GM18951 (cell line): ENCODE measurements at regions not wholly inside any gene's neighbourhood (a gene's known extent, or its start where the extent isn't known, plus 50 kb on each side); places are given as distances from the start of the nearest gene placed in this dataset.
"Not testable (repeated sequence)": the region's sequence is repeated elsewhere in the genome, so short reads cannot be mapped to it uniquely, and the experiment has no call there.

Source experiments
- POLR2A ChIP-seq: IDR thresholded peaks from 4 replicates; pipeline ENCODE4 v1.6.1; 2011; ENCODE audit warnings: mild to moderate bottlenecking; ENCODE audit not compliant: insufficient read length, insufficient read depth; ENCODE audit errors: extremely low read depth
- in situ Hi-C: fragments of 300-500 bp; cut with MboI; formaldehyde crosslinking; loops from one replicate; pipeline ENCODE4 v1.12.0; 2022; ENCODE audit warnings: low sequenced_read_pairs, mixed read lengths, inconsistent platforms; ENCODE audit not compliant: unreplicated experiment

DNA sequence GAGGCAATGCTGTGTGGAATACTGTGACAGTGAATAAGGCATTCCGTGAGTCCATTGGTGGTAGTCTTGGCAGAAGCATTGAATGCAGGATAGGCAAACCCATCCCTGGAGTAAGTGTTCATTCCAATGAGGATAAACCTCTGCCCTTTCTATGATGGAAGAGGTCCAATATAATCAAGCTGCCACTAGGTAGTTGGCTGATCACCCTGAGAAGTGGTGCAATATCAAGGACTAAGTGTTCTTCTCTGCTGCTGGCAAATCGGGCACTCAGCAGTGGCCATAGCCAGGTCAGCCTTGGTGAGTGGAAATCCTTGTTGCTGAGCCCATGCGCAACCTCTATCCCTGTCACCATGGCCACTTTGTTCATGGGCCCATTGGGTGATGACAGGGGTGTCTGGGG lies 70.1 kb downstream of the FBXO4 start:
- no peak for TF ChIP-seq POLR2A
- in situ Hi-C loops = no loop called here

DNA sequence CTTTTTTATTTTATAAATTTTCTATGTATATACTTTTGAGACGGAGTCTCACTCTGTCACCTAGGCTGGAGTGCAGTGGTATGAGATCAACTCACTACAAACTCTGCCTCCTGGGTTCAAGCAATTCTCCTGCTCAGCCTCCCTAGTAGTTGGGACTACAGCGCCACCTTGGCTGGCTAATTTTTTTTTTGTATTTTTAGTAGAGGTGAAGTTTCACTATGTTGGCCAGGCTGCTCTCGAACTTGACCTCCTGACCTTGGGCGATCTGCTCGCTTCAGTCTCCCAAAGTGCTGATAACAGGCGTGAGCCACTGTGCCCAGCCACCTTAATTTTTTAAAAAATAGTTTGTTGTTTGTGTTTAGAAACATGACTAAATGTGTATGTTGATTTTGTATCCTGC lies 76.6 kb downstream of the FBXO4 start:
- no peak for TF ChIP-seq POLR2A
- in situ Hi-C loops = no loop called here

- in situ Hi-C loops = not testable (repeated sequence)
These were observed 78.8 kb downstream of the FBXO4 start for GRCh38 chr5:42003852-42004251.

DNA sequence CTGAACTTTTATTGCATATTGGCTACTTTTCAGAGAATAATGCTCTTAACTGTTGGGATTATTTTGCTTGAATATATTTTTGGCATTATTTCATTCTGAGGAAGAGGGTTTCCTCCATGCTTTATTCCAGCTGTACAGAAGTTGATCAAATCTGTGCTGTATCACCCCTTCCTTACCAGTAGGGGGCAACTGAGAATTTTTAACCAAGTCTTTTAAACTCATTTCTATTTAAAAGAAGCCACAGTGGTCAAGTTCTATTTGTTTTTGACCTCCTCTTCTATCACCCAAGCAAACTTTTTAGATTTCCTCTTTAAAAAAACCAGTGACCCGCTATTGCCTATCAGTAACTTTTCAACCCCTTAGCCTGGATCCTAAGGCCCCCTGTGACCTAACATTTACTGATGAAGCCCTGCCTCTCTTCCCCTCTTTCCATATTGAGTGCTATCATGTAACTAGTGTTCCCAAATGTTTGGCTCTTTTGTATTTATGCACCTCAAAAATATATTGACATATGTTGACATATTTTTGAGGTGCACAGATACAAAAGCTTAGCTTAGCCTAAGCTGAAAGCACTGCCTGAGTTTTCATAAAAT lies 80.6 kb downstream of the FBXO4 start:
- in situ Hi-C loops = no loop called here
- TF ChIP-seq POLR2A = no peak

- no peak for TF ChIP-seq POLR2A
- in situ Hi-C loops = no loop called here
These were observed 88.5 kb downstream of the FBXO4 start for GRCh38 chr5:42013561-42013960.

GRCh38 chr5:42015254-42015653 lies 90.2 kb downstream of the FBXO4 start:
- in situ Hi-C loops = no loop called here

DNA sequence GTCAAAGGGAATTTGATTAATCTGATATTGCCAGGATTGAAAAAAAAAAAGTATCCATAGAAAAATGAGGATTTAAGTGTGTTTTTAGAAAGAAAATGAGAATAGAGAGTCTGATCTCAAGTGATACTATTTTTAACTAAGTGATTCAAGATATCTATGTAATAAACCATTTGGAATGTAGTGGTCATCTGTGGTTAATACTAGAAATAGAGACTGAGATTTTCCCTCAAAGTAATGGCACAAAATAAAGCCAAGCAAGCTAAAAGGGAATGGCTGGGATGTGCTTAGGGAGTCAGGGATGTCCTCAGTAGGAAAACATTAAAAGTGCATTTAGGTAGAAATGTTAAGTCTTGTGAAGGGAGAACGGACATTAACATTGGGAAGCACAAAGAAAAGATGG lies 90.6 kb downstream of the FBXO4 start:
- no peak for TF ChIP-seq POLR2A
- in situ Hi-C loops = no loop called here

More at GRCh38 chr5:42015254-42015653, 90.2 kb downstream of the FBXO4 start:
- TF ChIP-seq POLR2A = no peak

GRCh38 chr5:42020788-42021530 lies 95.9 kb downstream of the FBXO4 start:
- TF ChIP-seq POLR2A = no peak
- in situ Hi-C loops = no loop called here

DNA sequence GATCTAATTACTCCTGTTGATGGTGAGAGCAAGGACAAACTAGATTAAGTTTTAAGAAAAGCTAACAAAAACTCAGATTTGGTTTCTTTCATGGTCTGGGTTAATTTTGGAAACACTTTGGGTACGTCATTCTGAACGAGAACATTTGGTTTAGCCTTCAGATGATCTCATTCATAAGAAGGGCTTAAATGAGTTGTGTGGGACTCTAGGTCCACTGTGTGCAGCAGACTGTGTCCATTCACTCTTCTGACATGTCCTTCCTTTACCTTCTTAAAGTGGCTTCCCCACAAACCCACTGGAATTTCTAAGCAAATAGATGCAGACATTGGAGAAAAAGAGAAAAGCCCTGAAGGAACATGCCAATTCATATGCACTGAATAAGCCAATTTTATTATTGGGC lies 96.8 kb downstream of the FBXO4 start:
- no peak for TF ChIP-seq POLR2A
- in situ Hi-C loops = no loop called here

DNA sequence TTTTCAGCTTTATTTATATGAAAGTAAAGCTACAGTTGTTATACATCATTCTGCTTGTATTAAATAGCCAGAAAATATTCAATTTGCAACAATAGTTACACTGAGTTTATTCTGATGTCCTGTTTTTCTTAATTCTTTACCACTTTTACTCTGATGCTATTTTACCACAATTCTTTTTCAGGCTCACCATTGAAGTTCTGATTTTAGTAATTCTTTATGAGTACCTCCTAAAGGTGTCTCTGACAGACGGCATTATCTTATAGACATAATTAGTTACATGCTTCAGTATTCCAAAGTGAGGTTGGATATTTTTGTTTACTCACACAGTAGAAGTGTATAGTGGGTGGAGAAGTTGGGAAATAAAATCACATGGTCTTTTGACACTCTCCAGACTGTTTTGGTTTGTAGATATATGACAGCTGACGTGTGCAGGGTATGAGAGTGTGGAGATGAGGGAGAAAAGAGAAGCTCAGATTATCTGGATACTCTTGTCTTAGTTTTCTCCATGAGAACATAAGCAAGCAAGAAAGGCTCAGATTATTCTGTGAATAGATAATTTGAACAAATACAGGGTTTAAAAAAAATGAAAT lies 97.4 kb downstream of the FBXO4 start:
- no peak for TF ChIP-seq POLR2A
- in situ Hi-C loops = no loop called here

DNA sequence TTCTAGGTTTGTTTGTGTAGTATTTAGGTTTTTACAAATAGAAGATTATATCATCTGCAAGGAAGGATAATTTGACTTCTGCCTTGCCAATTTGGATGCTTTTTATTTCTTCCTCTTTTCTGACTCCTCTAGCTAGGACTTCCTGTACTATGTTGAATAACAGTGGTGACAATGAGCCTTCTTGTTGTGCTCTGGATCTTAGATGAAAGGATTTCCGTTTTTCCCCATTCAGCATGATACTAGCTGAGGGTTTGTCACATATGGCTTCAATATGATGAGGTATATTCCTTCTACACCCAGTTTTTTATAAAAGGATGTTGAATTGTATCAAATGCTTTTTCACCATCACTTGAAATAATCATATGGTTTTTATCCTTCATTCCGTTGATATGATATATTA lies 101.4 kb downstream of the FBXO4 start:
- no peak for TF ChIP-seq POLR2A

GRCh38 chr5:42032137-42032536 lies 107.1 kb downstream of the FBXO4 start:
- in situ Hi-C loops = no loop called here
- no peak for TF ChIP-seq POLR2A

More for the DNA sequence above, 101.4 kb downstream of the FBXO4 start:
- in situ Hi-C loops = no loop called here

DNA sequence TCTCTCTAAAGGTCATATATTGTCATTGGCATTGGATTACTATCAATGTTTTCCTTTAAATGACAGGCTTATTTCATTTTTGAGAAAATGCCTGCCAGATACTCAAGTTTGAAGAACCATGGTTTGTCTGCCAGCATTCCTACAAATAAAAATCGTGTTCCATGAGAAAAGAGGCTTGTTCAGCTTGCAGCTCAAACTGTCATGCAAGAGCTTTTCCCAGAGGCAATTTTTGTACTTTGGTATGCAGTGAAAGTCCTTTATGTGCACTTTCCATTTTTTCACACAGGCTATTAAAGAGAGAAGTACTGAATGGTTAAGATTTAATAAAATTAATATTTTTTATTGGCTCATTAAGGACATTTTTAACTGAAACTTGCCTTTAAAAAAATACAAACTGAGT lies 110.4 kb downstream of the FBXO4 start:
- in situ Hi-C loops = no loop called here
- no peak for TF ChIP-seq POLR2A

- in situ Hi-C loops = no loop called here
- TF ChIP-seq POLR2A = no peak
These were observed 111.3 kb downstream of the FBXO4 start for GRCh38 chr5:42036379-42036778.
